LNCAP (cell line): ENCODE measurements at regions not wholly inside any gene's neighbourhood (a gene's known extent, or its start where the extent isn't known, plus 50 kb on each side); places are given as distances from the start of the nearest gene placed in this dataset.

Source experiments
- CTCF ChIP-seq: fragments of 450-650 bp; IDR thresholded peaks from 2 replicates; pipeline ENCODE4 v1.5.1; 2017; ENCODE audit warnings: mild to moderate bottlenecking

DNA sequence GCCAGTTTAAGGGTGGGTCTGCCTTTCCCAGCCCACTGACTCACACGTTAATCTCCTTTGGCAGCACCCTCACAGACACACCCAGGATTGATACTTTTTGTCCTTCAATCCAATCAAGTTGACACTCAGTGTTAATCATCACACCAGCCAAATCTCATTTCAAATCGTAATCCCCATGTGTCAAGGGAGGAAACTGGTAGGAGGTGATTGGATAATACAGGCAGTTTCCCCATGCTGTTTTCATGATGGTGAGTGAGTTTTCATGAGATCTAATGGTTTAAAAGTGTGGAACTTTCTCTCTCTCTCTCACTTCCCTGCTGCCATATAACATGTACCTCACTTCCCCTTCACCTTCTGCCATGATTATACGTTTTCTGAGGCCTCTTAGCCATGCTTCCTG lies 647.2 kb upstream of the FRG1 start:
- no peak for TF ChIP-seq CTCF

GRCh38 chr4:189294574-189294973 lies 646.1 kb upstream of the FRG1 start:
- TF ChIP-seq CTCF: no peak

DNA sequence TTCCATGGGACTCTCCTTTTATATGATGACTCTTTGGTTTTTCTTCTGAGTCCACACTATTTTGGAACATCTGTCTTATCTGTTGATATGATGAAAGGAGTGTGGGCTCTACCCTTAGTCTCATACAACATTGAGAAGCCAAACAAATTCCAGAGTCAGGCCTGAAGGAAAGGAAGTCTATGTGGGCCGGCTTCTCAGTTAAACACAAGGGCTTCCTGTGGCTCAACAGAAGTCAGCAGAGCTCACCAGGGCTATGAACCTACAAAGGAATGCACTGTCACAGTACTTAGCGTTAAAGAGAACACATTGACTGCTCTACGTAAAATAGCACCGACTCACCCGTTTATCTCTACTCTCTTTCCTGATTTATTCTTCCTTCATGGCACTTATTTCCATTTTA lies 641.0 kb upstream of the FRG1 start:
- TF ChIP-seq CTCF: no peak

- TF ChIP-seq CTCF: no peak
These were observed 639.0 kb upstream of the FRG1 start for GRCh38 chr4:189301692-189302091.

- no peak for TF ChIP-seq CTCF
These were observed 638.0 kb upstream of the FRG1 start for GRCh38 chr4:189302719-189303118.

GRCh38 chr4:189304167-189304566 lies 636.5 kb upstream of the FRG1 start:
- TF ChIP-seq CTCF: no peak

DNA sequence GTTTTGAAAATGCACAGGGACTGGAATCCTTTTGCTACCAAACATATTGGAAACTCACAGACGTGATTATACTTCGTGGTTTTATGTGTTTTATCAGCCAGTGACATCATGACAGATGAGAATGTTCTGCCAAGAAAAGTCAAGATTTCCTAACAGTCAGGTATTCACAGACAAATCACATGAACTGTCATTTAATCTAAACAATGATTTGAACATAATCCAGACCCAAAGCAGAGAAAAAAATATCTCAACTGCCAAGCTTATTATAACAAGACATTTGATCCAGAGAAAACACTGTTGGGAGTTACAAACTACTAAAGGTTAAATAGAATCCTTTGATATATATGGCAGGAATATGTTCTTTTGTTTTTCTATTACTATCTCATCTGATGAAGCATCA lies 635.9 kb upstream of the FRG1 start:
- no peak for TF ChIP-seq CTCF

- TF ChIP-seq CTCF: no peak
These were observed 635.2 kb upstream of the FRG1 start for GRCh38 chr4:189305500-189305899.
